ENCODE measurements at regions not wholly inside any gene's neighbourhood (a gene's known extent, or its start where the extent isn't known, plus 50 kb on each side); places are given as distances from the start of the nearest gene placed in this dataset.
"Not testable (repeated sequence)": the region's sequence is repeated elsewhere in the genome, so short reads cannot be mapped to it uniquely, and the experiment has no call there.

GRCh38 chr2:55811048-55811447 is 112.5 kb downstream of the EFEMP1 start:
- FAIRE-seq: peak; percentile 23

- FAIRE-seq: no peak
These were observed 113.0 kb downstream of the EFEMP1 start for GRCh38 chr2:55810622-55811020.

GRCh38 chr2:55809875-55810621 is 113.5 kb downstream of the EFEMP1 start:
- FAIRE-seq: no peak

- FAIRE-seq: no peak
These were observed 114.3 kb upstream of the PNPT1 start for GRCh38 chr2:55807900-55808299.

- no peak for FAIRE-seq
These were observed 112.0 kb upstream of the PNPT1 start for GRCh38 chr2:55805686-55806085.

GRCh38 chr2:55804535-55804934 is 110.9 kb upstream of the PNPT1 start:
- FAIRE-seq: no peak

GRCh38 chr2:55802067-55802466 is 108.4 kb upstream of the PNPT1 start:
- no peak for FAIRE-seq

- no peak for FAIRE-seq
These were observed 107.8 kb upstream of the PNPT1 start for GRCh38 chr2:55801436-55801835.

- not testable (repeated sequence) for FAIRE-seq
These were observed 106.0 kb upstream of the PNPT1 start for GRCh38 chr2:55799624-55800023.

- FAIRE-seq: no peak
These were observed 102.5 kb upstream of the PNPT1 start for GRCh38 chr2:55796121-55796520.

GRCh38 chr2:55793602-55794001 is 100.0 kb upstream of the PNPT1 start:
- not testable (repeated sequence) for FAIRE-seq

GRCh38 chr2:55786280-55786679 is 92.6 kb upstream of the PNPT1 start:
- FAIRE-seq: no peak

- not testable (repeated sequence) for FAIRE-seq
These were observed 90.1 kb upstream of the PNPT1 start for GRCh38 chr2:55783751-55784150.

- FAIRE-seq: no peak
These were observed 89.0 kb upstream of the PNPT1 start for GRCh38 chr2:55782528-55783173.

GRCh38 chr2:55781542-55781941 is 87.9 kb upstream of the PNPT1 start:
- no peak for FAIRE-seq

GRCh38 chr2:55780697-55781096 is 87.1 kb upstream of the PNPT1 start:
- FAIRE-seq: no peak

GRCh38 chr2:55779459-55780421 is 86.1 kb upstream of the PNPT1 start:
- no peak for FAIRE-seq

GRCh38 chr2:55776966-55777365 is 83.3 kb upstream of the PNPT1 start:
- FAIRE-seq: no peak

GRCh38 chr2:55776479-55776878 is 82.8 kb upstream of the PNPT1 start:
- no peak for FAIRE-seq

- FAIRE-seq: no peak
These were observed 82.2 kb upstream of the PNPT1 start for GRCh38 chr2:55775828-55776227.

- not testable (repeated sequence) for FAIRE-seq
These were observed 80.0 kb upstream of the PNPT1 start for GRCh38 chr2:55773651-55774050.

GRCh38 chr2:55772109-55772980 is 78.7 kb upstream of the PNPT1 start:
- FAIRE-seq: no peak

All from TTC549 (cell line).